HG02938 (cell line): ENCODE measurements at regions not wholly inside any gene's neighbourhood (a gene's known extent, or its start where the extent isn't known, plus 50 kb on each side); places are given as distances from the start of the nearest gene placed in this dataset.

Experiments used
- ATAC-seq: cut with Tn5 transposase; IDR thresholded peaks from one replicate; pipeline ENCODE4 v1.9.1; 2021; ENCODE audit warnings: mild to moderate bottlenecking, moderate library complexity; ENCODE audit not compliant: unreplicated experiment

GRCh38 chr4:58711039-58711438 is 1600.9 kb upstream of the IGFBP7 start:
- ATAC-seq = no peak

GRCh38 chr4:58688568-58688967 is 1578.4 kb upstream of the IGFBP7 start:
- no peak for ATAC-seq

- no peak for ATAC-seq
These were observed 1569.7 kb upstream of the IGFBP7 start for GRCh38 chr4:58679886-58680285.

DNA sequence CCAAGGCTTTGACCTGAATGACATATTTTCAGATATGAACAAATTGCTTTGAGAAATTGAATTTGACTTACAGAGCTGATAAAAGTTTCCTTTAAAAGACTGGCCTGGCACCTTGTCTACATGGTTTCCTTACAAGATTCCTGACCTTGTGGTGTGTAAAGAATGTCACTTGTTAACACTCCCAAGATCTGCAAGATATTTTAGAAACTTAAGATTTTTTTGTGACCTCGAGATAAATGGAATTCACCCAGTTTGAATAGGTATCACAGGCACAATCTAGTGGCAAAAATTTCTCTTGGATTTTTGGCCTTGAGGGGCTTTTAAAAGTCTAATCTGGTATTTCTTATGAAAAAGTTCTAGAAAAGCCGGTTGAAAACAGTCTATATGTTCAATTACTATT is 1568.9 kb upstream of the IGFBP7 start:
- no peak for ATAC-seq

DNA sequence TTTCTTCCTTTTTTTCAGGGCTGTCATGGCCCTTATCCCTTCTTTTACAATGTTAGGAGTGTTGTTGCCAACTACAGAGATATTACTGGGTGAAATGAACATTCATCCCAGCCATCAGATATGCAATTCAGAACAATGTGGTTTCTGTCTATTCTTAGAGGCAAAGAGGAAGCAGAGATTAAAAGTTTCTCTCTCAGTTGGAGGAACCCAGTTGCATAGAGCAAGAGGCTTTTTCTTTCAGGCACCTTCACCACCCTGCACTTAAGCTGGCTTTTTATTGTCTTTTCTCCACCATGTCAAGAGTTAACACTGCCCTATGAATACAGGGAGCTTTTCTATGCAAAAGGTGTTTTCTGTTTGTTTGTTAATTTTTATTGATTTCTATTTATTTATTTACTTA is 1559.6 kb upstream of the IGFBP7 start:
- no peak for ATAC-seq

DNA sequence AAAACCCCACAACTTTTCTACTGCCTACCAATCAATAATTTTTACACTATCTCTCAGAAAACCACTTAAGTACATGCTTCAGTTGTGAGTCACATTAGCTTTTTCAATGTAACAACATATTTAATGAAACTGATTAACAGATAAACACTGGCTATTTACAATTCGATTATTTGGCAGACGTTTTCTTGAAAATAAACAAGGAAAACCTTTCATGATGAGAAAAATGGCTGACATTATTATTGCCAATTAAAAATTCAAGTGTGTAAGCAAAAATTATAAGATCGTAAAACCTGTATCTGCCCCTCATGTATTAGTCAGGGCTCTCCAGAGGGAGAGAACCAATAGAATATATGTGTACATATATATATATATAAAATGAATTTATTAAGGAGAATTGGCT is 1555.5 kb upstream of the IGFBP7 start:
- no peak for ATAC-seq

GRCh38 chr4:58658701-58659100 is 1548.5 kb upstream of the IGFBP7 start:
- no peak for ATAC-seq

- ATAC-seq = no peak
These were observed 1543.1 kb upstream of the IGFBP7 start for GRCh38 chr4:58653251-58653650.

- no peak for ATAC-seq
These were observed 1539.0 kb upstream of the IGFBP7 start for GRCh38 chr4:58649226-58649625.

- ATAC-seq = no peak
These were observed 1535.9 kb upstream of the IGFBP7 start for GRCh38 chr4:58646126-58646525.

DNA sequence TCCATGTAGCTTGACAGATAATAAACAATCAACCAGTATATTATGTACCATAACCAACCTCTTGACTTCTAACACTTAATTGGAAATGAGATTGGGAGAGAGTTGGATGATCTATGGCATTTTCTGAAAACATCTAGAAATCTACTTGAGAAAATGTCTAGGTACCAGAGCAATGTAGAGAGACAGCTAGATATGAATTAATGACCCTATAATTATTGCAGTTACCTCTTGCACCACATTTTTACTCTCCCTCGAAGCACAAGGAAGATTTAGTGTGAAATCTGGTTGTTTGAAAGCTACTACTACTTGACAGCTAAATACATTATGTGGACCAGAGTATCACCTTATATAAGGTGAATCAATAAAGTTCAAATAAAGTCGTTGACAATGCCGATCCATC is 1534.4 kb upstream of the IGFBP7 start:
- no peak for ATAC-seq

DNA sequence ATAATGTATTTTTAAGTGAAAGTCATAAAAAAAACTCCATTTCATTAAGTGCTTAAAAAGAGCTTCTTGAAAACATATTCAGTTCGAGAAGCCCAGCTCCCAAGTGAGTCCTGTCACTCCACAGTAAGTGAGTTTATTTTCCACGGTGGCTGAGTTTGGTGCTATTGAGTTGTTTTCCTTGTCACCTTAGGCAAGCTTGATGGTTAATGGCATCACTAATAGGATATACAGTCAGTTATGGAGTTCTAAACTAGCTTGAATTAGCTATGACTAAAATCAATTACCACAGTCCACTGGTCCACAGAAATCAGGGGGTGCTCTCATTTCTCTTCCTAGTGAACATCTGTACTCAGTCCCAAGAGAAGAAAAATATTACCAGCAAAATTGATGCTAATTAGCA is 1526.2 kb upstream of the IGFBP7 start:
- no peak for ATAC-seq

DNA sequence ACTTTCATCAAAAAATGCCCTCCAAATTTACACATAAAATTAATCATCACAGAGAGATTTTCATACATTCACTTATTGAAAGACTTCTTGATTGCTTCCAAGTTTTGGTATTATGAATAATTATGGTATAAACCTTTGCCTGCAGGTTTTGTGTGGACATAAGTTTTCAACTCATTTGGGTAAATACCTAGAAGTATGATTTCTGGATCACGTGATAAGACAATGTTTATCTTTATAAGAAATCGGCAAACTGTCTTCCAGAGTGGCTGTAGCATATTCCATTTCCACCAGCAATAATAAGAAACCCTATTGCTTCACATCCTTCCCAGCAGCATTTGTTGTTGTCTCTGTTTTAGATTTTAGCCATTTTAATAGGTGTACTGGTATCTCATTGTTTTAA is 1507.0 kb upstream of the IGFBP7 start:
- no peak for ATAC-seq

- ATAC-seq = no peak
These were observed 1500.8 kb upstream of the IGFBP7 start for GRCh38 chr4:58611012-58611411.

- no peak for ATAC-seq
These were observed 1496.1 kb upstream of the IGFBP7 start for GRCh38 chr4:58606303-58606702.

DNA sequence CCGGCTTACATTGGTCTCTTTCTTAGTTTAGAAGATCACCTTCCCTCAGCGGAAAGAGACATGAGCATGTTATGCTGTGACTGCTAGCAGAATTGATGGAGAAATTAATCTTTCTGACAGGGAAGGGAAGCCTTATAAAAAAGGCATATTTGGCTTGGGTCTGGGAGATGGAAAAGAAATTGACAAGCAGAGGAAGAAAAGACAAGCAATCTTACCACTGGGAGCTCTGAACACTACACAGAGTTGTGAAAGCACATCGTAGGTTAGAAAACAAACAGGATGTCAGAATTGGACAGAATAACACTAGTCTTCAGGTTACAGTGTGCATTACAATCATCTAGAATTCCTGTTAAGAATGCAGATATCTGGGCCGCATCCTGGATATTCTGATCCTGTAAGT is 1493.8 kb upstream of the IGFBP7 start:
- ATAC-seq = no peak

- ATAC-seq = no peak
These were observed 1492.7 kb upstream of the IGFBP7 start for GRCh38 chr4:58602731-58603359.

DNA sequence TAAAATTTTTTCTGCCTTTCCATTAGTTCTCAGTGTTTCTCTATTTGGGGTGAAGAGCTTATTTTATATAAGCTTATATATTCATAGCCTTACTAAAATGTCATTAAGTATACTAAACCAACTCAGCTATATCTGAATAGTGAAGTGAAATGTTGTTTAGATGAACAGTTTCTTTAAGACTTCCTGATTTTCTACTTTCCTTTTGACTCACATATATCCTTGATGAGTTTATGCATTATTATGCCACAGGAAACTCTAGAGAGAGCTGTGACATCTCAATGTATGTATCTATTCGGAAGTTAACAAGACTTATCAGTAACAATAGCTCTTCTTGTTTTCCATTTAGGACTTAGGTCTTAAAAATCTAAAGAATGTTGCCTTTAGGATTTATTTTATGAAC is 1491.8 kb upstream of the IGFBP7 start:
- ATAC-seq = no peak

GRCh38 chr4:58600290-58600689 is 1490.1 kb upstream of the IGFBP7 start:
- ATAC-seq = no peak

DNA sequence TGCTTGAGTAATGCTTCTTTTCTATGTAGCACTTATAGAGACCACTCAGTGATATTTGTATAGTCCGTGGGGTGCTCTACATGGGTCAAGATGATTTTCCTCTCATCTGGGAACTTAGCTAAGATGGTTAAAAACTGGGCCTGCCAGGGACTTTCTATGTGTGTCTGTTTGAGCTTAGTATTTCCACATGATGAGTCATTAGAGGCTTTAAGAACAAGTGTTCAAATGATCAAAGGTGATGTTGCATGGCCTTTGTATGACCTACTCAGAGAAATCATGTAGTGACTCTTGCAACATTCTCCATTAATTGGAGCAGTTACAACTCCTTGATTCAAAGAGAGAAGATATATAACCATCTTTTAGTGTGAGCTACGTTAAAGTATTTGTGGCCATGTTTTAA is 1480.5 kb upstream of the IGFBP7 start:
- no peak for ATAC-seq

GRCh38 chr4:58587856-58588255 is 1477.7 kb upstream of the IGFBP7 start:
- no peak for ATAC-seq

DNA sequence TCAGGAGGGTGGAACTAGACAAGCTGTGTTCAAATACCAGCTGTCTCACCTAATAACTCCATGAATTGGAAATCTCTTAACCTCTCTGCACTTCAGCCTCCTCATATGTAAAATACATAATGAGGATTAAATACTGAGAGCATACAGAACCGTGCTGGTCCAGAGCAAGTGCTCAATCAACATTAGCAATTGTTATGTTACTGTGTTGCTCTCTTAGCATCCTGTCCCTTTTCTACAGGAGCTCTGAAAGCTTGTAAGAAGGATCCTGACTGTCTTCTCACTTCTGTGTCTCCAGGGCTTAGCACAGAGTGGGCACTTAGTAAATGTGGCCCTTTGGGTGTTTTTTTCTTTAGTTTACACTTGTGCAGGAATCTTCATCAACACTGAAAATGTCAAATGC is 1456.1 kb upstream of the IGFBP7 start:
- ATAC-seq = no peak

DNA sequence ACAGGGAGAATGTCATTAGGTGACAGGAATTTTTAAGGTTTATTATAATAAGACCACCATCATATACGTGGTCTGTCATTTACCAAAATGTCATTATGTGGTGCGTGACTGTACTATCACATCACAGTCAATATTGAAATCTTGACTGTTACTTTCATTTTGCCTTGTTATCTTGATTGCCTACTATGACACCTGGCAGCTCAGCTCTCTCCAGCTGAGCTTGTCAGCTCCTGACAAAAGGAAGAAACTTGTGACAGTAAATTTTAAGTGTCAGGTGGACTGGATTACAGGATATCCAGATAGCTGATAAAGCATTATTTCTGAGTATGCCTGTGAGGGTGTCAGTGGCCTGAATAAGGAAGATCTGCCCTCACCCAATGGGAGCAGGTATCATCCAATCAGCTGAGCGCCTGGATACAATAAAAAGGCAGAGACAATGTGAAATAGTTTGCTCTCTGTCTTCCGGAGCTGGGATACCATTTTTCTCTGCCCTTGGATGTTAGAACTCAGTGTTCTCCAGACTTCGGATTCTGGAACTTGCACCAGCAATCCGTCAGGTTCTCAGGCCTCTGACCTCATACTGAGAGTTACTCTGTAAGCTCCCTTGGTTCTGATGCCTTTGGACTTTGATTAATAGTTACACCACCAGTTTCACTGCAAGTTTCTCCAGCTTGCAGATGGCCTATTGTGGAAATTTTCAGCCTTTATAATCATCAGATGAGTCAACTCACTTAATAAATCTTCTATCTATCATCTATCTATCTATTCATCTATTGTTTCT is 1454.7 kb upstream of the IGFBP7 start:
- no peak for ATAC-seq
